ENCODE measurements at regions not wholly inside any gene's neighbourhood (a gene's known extent, or its start where the extent isn't known, plus 50 kb on each side); places are given as distances from the start of the nearest gene placed in this dataset.
"Not testable (repeated sequence)": the region's sequence is repeated elsewhere in the genome, so short reads cannot be mapped to it uniquely, and the experiment has no call there.

DNA sequence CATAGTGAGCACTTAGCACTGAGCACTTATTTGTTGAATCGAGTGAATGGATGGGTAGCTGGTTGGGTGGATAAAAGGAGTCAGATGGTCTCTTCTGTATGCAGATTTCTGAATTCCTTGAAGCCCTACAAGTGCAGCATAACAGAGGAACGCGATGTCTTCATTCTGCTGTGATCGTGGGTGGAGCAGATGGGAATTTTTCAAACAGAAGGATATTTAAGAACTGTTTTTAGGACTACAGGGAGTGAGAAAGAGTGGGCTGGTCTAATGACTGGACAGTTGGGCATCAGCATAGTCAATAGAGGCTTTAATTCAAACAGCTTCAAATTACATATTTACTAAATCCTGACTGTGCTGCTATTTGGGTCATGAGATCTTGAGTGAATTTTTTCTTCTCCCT, 253.2 kb downstream of the CEMIP2 start:
- DNase-seq (ENCODE audit: extremely low spot score, insufficient read length, low read depth) (no peak), FAIRE-seq (no peak)

DNA sequence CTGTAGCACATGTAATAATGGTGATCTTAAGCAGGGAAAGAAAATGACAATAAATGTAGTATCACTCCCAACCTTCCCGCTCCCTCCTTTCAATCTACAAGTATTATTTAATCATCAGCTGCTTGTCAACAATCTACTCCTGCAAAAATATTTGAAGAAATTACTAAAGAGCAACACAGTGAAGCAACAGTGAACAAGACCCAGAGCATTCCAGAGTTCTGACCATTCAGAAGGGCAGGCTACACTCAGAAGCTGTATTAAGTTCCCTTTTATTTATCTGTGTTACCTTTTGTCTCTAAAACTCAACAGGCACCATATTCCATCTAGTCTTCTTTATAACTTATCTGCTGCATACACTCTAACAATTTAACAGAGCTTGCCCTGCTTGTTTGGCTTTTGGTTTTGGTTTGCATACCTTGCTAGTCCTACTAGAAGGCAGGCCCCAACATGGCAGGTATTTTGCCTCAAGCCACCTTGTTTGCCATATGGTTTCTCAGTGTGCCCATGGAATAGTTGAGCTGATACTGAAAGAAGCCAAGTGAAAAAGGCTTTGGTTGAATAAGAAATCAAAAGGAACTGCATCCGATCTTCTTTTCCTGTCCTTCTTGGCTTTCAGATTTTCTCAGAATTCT, 253.9 kb downstream of the CEMIP2 start:
- no peak for FAIRE-seq

DNA sequence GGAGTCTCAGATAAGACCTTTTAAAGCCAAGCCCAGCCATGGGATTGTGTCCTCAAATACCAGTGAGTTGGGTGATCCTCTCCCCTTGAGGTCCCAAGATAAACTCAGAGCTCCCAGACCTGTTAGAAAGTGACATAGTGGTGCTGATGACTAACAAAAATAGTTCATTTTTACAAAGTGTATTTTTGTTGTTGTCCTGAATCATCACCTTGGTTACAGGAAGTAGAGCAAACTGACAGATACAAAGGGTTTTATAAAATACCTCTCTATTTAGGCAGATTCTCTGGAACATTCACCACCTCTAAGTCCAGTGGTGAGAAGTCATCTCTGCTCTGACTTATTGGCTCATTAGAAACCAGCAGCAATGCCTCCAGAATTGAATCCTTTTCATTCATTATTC, 259.3 kb downstream of the CEMIP2 start:
- FAIRE-seq: no peak
- DNase-seq (ENCODE audit: extremely low spot score, insufficient read length, low read depth): no peak

More for the DNA sequence above, 253.9 kb downstream of the CEMIP2 start:
- no peak for DNase-seq (ENCODE audit: extremely low spot score, insufficient read length, low read depth)

DNA sequence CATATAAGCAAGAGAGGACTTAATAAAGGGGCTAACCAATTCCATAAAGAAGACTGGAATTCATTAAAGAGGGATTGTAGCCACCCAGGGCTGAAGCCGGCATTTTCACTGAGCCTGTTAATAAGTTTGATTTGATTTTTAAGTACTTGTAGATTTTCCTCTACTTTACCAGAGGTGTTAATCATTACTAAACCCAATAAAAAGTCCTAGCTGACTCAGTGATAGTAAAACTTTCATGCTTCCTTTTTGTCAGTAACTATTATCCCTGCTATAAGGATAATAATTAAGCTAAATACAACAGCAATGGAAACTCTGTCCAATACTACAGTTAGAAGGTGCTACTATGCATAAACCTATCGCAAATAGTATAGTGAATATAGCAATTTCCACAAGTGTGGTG, 260.2 kb downstream of the CEMIP2 start:
- FAIRE-seq; DNase-seq (ENCODE audit: extremely low spot score, insufficient read length, low read depth): not testable (repeated sequence)

DNA sequence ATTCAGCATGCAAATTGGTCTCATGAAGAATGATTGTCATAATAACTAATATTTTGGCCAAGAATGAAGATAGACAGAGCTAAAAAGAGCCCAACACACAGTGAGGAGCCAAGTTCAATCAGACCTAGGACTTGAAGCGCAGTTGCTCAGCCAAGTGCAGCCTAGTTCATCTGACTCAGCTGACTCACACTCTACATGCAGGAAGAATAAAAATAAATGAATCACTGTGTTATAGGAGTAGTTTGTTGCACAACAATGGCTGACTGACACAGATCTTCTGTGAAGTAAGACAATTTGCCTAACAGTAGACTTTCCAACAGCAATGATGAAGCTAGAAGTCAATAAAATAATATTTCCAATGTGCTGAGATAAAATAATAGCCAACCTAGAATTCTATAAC, 261.5 kb downstream of the CEMIP2 start:
- DNase-seq (ENCODE audit: extremely low spot score, insufficient read length, low read depth): no peak
- FAIRE-seq: no peak

DNA sequence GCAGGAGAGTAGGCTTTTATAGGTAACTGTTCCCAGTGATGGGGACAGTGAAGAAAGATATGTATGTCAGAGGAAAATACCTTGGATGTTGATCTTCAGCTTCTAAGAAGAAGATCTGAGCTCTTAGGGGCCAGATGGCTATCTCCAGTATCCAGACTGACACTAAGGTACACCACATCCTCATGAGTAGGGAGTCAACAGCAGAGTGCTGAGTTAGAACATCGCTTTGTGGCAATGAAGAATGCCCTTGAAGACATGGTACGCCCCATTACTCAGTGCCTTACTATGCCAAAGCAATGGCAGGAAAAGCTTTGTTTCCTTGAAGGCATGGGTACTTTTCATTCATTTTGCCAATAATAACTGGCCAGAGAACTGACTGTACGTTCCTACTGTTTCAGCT, 263.7 kb downstream of the CEMIP2 start:
- no peak for DNase-seq (ENCODE audit: extremely low spot score, insufficient read length, low read depth)
- FAIRE-seq: peak; percentile 26

DNA sequence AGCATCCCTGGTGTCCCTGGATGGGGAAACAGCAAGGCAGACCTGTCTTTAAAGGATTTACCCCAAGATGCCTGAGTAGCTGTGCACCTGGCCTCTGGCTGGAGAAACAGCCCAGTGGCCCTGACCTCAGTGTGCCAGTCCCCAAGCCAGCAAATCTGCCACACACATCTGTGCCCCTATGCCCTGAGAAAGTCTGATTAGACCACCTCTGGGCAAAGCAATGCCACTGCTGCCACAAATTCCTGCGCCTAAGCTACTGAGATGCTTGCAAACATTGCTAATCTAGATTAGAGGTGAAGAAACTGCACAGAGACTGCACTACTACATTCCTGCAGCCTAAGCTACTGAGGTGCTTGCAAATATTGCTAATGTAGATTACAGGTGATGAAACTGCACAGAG, 269.6 kb downstream of the CEMIP2 start:
- FAIRE-seq (no peak), DNase-seq (ENCODE audit: extremely low spot score, insufficient read length, low read depth) (no peak)

DNA sequence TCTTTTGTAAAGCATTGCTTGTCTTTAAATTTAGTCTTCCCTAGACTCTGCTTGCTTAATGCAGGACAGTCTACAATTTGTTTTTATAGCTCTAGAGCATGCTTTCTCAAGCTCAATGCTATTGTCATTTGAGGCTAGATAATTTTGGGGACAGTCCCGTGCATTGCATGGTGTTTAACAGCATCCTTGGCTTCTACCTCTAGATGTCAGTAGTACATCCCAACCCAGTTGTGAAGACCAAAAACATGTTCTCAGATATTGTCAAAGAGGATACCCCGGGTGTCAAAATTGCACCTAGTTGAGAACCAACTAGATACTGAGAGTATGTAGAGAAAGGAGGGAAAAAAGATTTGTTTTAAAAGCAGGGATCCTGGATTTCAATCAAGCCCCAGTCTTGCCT, 277.5 kb downstream of the CEMIP2 start:
- no peak for DNase-seq (ENCODE audit: extremely low spot score, insufficient read length, low read depth)
- peak; percentile 59 for FAIRE-seq

DNA sequence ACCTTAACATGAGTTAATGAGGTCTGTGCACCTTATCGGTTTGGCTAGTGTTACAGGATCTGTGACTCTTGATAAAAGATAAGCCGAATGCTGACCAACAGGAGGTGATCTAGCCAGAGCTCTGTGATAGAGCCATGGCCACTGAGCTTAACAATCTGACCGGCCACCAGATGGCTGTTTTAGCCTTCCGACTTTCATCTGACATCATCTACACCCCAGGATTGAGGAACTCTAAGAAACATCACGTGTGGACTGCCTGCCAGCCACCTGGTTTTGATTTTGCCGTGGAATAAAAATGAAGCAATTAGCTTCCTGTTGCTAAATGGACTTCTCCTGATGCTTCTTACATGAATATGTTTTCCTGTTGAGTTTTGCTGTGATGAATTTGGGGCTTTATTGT, 281.3 kb downstream of the CEMIP2 start:
- FAIRE-seq (no peak), DNase-seq (ENCODE audit: extremely low spot score, insufficient read length, low read depth) (no peak)

DNA sequence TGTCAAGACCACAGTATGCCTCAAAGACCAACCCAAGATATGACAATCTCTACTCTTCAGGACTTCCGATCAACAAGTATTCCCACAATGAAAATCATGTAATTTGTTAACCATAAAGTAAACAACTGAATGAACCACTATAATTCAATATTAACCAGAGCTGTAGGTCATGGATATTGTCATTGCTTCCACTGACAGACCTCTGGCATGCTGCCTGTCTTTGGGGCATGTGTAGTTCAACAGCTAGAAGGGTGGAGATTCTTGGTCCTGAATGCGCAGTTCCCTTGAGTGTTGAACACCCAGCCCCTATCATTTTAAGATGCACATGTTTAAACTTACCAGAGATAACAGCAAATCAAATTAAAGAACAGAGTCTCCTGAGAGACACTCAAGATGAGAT, 283.0 kb downstream of the CEMIP2 start:
- DNase-seq (ENCODE audit: extremely low spot score, insufficient read length, low read depth) (no peak), FAIRE-seq (no peak)

DNA sequence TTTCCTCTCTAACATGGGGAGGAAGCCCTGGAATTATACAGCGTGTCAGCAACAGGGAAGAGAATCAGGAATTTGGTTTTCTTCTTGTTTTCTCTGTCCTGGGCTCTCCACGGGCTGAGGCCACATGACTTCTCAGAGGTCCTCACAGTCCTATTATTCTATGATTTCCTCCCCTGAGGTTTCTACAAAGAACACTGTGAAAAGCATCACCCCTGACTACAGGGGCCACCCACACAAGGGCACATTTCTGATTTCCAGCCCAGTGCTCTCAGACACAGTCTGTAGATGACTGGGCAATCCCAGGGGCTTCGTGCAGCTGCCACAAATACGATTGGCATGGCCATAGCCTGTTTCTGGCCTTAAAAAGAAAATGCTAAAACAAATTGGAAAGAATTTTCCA, 284.9 kb downstream of the CEMIP2 start:
- DNase-seq (ENCODE audit: extremely low spot score, insufficient read length, low read depth) (no peak), FAIRE-seq (no peak)

DNA sequence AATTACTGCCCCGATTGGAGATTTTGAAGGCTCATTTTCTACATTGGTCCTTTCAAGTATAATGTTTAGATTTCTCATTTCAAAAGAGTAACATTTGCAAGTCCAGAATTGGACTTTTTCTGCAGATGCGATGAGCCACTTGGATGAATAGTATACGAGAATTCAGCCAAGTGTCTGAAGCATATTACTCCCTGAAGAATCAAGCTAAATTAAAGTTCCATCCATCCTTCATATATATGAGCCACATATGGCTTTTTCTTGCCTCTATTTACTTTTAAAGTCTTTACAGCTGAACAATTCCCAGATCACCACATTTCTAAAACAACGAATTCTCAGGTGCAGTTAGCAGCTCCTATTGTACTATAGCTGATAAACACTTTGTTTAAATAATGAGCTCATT, 288.7 kb downstream of the CEMIP2 start:
- no peak for DNase-seq (ENCODE audit: extremely low spot score, insufficient read length, low read depth)
- FAIRE-seq: no peak

DNA sequence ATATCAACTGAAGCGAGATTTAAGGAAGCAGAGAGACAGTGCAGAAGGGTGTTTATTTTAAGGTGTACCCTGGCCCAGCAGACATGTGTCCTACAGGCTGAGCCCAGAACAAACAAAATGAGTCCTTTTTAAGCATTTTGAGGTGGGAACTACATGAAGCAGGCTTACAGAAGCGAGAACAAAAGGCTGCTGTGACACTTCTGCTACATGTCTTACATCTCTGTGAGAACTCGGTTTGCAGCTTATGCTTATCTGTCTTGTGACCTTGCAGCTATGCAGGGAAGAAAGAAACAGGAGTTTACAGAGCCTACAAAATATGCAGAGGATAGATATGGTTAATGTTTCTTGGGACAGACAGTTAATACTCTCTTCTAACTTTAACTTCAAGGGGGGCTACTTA, 295.9 kb downstream of the CEMIP2 start:
- no peak for FAIRE-seq
- no peak for DNase-seq (ENCODE audit: extremely low spot score, insufficient read length, low read depth)

DNA sequence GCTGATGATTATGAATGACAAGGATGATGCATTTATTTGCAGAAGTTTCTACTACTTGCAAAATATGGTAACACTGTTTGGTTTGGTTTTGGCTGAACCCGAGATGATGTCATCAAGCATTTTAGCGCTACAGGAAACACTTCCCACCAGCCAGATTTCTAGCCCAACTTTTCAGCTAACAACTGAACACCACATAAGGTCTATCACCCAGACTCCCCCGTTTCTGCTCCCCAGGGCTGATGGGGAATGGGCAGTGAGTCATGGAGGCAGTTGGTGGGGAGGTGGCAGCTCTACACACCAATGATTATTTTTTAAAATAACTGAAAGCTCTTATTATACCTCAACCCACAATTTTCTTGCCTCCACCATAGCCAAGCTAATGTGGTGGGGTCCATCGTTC, 302.9 kb downstream of the CEMIP2 start:
- FAIRE-seq (no peak), DNase-seq (ENCODE audit: extremely low spot score, insufficient read length, low read depth) (no peak)

DNA sequence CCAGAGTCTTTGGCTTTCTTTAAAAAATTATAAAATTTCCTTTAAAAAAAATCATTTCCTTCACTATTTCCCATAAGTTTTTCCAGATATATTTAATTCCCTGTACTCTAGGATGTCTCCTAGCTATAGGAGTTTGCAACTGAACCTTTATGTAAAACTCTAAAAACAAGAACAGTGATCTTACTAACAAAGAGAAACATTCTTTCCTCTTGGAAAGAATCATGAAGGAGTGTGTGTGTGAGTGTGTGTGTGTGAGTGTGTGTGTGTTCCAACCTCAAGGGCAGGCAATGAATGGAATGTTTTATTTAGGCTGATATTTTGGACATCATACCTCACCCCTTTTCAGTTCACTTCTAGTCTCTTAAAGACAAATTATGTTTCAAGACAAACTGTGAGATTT, 309.2 kb downstream of the CEMIP2 start:
- FAIRE-seq: no peak
- no peak for DNase-seq (ENCODE audit: extremely low spot score, insufficient read length, low read depth)

DNA sequence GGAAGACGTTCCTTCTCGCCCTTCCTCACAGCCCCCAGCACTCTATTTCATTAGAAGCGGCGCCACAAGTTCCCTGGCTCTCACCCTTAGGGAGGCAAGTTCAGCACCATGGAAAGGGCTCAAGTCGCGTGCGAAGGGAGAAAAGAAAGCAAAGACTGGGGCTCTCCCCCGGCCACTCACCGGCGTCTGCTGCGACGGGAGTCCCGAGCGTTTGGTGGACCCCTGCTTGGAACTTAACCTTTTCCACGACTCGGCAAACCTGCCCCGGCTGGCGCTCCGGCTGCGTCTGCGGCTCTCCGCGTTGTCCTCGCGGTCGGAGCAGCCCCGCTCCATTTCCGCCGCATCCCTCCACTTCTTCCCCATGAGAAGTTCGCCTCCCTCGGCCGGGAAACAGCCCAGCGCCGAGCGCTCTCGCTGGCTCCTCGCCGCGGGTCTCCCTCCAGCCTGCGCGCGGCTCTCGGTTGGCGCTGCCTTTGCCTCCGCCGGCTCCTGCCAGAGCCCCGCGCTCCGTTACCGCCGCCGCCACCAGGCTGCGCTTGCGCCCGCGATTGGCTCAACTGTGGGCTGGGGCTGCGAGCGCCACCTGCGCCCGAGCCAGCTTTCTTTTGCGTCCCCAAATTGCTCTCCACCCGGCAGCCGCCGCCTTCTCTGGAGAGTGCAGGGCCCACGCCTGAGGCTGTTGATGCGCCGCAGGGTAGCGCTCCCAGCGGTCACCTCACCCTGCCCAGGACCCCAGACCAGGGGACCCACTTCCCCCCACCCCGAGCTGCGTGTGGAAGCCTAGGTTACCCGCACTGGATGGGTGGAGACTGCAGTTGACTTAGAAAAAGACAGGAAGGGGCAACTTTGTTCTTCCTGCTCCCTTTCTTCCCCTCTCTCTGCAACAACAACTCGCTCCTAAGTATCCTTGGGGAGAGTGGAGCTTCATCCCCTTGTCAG, 321.6 kb downstream of the CEMIP2 start:
- no peak for FAIRE-seq
- DNase-seq (ENCODE audit: extremely low spot score, insufficient read length, low read depth): no peak

DNA sequence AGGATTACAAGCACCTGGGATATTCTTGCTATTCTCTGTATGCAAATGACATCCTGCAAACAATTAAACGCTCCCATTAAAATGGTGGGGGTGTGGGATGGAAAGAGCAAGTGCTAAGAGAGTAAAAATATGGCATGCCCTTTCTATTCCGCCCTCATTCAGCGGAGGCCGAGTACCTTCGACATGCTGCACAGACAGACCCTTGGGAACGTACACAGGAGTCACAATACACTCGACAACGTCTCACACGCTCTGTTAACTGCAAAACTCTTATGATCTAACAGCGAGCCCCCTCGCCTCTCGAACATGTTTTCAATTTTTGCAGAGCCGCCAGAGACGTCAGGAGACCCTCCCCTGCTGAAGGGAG, 322.2 kb downstream of the CEMIP2 start:
- DNase-seq (ENCODE audit: extremely low spot score, insufficient read length, low read depth) (no peak), FAIRE-seq (no peak)

DNA sequence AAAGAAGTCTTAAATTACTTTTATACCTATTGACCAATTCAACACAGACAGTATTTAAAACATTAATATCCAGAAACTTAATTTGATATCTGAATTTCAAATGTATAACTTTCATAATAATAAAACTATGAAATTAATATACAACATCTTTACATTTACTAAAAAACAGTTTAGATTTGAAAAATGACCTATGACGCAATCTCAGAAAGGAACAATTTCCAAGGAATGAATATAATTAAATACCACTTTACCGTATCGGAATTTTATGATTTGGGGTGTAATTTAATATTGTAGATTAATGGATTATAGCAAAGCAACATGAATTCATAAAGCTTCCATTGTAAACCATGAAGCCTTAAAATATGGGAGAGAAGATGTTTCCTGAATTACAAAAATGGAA, 321.5 kb upstream of the TRPM3 start:
- FAIRE-seq: no peak
- DNase-seq (ENCODE audit: extremely low spot score, insufficient read length, low read depth): no peak

DNA sequence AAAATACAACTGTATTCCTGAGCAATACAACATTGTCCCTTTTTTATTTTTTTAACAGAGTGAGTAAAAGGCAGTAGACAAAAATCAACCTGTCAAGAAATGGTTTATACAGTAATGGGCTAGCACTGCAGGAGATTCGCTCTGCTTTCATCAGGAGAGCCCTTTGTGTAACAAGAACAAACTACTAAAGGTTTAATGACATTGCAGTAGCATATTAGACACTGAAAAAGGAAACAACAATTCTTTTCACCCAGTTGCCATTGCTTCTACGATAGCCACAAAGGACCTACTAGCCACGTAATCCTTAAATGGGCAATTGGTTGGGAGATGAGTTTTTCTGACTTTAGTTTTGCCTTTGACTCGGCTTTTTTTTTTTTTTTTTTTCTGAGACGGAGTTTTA, 319.8 kb upstream of the TRPM3 start:
- FAIRE-seq (no peak), DNase-seq (ENCODE audit: extremely low spot score, insufficient read length, low read depth) (no peak)

DNA sequence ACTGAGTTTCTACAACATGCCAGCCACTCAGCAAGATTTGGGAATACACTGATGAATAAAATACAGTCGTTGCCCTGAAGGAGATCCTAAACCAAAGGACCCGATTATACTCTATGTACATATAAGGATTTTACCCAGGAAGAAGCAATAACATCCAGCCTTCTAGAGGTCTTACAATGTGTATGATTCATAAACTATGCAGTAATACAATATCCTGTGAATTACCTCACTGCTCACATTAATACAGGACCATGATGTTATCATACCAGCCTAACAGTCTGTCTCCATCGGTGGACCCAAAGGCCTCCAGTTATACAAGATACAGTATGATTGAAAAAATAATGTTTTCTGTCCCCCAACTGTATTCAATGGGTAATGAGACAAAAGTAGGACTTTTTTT, 310.5 kb upstream of the TRPM3 start:
- DNase-seq (ENCODE audit: extremely low spot score, insufficient read length, low read depth) (no peak), FAIRE-seq (no peak)

DNA sequence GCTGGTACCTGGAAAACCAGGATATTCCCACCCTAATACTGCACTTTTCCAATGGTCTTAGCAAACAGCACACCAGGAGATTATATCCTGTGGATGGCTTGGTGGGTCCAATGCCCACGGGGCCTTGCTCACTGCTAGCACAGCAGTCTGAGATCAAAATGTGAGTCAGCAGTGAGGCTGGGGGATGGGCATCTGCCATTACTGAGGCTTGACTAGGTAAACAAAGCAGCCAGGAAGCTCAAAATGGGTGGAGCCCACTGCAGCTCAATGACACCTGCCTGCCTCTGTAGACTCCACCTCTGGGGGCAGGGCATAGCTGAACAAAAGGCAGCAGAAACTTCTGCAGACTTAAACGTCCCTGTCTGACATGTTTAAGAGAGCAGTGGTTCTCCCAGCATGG, 285.9 kb upstream of the TRPM3 start:
- DNase-seq (ENCODE audit: extremely low spot score, insufficient read length, low read depth); FAIRE-seq: not testable (repeated sequence)

DNA sequence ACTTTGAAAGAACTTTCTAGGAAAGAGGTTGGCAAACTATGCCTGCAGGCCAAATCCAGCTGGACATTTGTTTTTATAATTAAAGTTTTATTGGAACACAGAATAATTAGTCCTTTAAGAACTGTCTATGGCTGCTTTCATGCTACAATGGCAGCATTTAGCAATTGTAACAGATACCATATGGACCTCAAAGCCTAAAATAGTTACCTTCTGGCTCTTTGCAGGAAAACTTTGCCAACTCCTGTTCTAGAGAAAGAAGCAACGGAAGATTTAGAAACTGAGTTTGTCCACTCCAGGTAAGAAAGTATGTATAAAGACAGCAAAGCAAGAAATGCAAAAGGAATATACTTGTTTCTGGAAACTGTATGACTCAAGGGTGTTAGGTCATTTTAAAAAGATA, 281.7 kb upstream of the TRPM3 start:
- no peak for FAIRE-seq
- DNase-seq (ENCODE audit: extremely low spot score, insufficient read length, low read depth): no peak

Measured in GM18507 (cell line).